ENCODE measurements at regions not wholly inside any gene's neighbourhood (a gene's known extent, or its start where the extent isn't known, plus 50 kb on each side); places are given as distances from the start of the nearest gene placed in this dataset.

DNA sequence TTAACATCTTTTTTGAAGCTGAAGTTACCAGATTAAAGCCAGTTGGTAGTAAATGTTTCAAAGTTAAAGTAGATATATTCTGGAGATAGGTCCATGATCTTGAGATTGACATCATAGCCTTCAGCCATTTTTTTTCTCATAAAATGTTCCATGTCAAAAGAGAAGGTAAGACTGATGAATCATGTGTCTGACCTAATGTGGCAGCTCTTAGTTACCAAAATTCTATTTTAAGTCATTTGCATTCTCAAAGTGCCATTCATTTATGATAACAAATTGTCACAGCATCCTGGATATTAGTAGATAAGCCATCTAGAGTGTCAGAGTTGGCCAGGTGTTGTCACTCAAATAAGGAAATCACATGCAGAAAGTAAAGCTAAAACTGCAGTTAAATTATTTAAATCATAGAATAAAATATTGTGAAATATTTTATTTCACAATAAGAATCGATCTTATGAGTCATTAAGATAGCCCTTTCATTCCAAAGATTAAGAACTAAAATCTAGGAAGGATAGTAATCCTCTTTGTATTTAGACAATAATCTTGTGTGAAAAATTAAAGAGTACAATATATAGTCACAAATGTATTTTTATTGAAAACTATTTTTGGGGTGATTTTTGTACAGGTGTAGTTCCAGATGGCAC is 65.7 kb upstream of the ADAD1 start:
- intact Hi-C loops (cut with DNase I), result no loop called here
- no peak for DNase-seq
- WGBS, 2 donors, result 36 to 38% methylated on average over 1 of the region's 1 CpG
- TF ChIP-seq POLR2A (IDR thresholded peaks at IDR 0.05) (no peak), CTCF (IDR thresholded peaks at IDR 0.05) (no peak)
- H3K27me3 ChIP-seq, result no peaks in the 10 kb centered on the region
- H3K4me1 ChIP-seq, result no peaks in the 10 kb centered on the region
- no peak overlapping the region for H3K4me3 ChIP-seq
- H3K9me3 ChIP-seq, result no peaks in the 10 kb centered on the region
- H3K36me3 ChIP-seq, result peaks cover 0 to 82% (median 2%) of the 10 kb centered on the region in 3 donors
- H3K27ac ChIP-seq, result no peak overlapping the region

GRCh38 chr4:122326908-122327307 is 51.9 kb upstream of the ADAD1 start:
- Histone ChIP-seq H3K27me3 (no peaks in the 10 kb centered on the region), H3K27ac (no peak overlapping the region), H3K4me1 (no peaks in the 10 kb centered on the region), H3K36me3 (peaks cover 0 to 96% (median 0%) of the 10 kb centered on the region in 3 donors), H3K4me3 (no peak overlapping the region), H3K9me3 (no peaks in the 10 kb centered on the region)
- intact Hi-C loops (cut with DNase I), result no loop called here
- DNase-seq, result no peak
- 62 to 71% methylated on average over 1 of the region's 1 CpG for WGBS, 2 donors
- TF ChIP-seq POLR2A (IDR thresholded peaks at IDR 0.05) (no peak), CTCF (IDR thresholded peaks at IDR 0.05) (no peak)

- no peak overlapping the region for H3K4me3 ChIP-seq
- H3K9me3 ChIP-seq, result no peaks in the 10 kb centered on the region
- H3K36me3 ChIP-seq, result peaks cover 0 to 91% (median 0%) of the 10 kb centered on the region in 3 donors
- H3K27ac ChIP-seq, result no peak overlapping the region
- intact Hi-C loops (cut with DNase I), result no loop called here
- DNase-seq, result no peak
- no peaks in the 10 kb centered on the region for H3K27me3 ChIP-seq
- TF ChIP-seq POLR2A (IDR thresholded peaks at IDR 0.05) (no peak), CTCF (IDR thresholded peaks at IDR 0.05) (no peak)
- H3K4me1 ChIP-seq, result no peaks in the 10 kb centered on the region
- 91 to 96% methylated on average over 1 of the region's 1 CpG for WGBS, 2 donors
These were observed 49.9 kb upstream of the ADAD1 start for GRCh38 chr4:122328893-122329292.

Data from esophagus squamous epithelium (tissue), 5 donors.